Fibroblast of the aortic adventitia (primary cell): ENCODE measurements at regions not wholly inside any gene's neighbourhood (a gene's known extent, or its start where the extent isn't known, plus 50 kb on each side); places are given as distances from the start of the nearest gene placed in this dataset.

ENCODE experiments used
- DNase-seq: peaks from one replicate; pipeline ENCODE4 v3.0.0-alpha.2; 2010; ENCODE audit warnings: low read depth
- H3K4me3 ChIP-seq: 2 replicates; pipeline ENCODE4 v1.5.1; 2011; ENCODE audit warnings: low read depth, mild to moderate bottlenecking, control low read depth, low read length, moderate library complexity
- TF ChIP-seq, protein P1 (sequence below): IDR thresholded peaks from 2 replicates; pipeline ENCODE4 v1.5.1; 2011; ENCODE audit warnings: mild to moderate bottlenecking, low read length, control low read depth, inconsistent platforms; ENCODE audit not compliant: insufficient read depth

- TF ChIP-seq, protein P1, sequence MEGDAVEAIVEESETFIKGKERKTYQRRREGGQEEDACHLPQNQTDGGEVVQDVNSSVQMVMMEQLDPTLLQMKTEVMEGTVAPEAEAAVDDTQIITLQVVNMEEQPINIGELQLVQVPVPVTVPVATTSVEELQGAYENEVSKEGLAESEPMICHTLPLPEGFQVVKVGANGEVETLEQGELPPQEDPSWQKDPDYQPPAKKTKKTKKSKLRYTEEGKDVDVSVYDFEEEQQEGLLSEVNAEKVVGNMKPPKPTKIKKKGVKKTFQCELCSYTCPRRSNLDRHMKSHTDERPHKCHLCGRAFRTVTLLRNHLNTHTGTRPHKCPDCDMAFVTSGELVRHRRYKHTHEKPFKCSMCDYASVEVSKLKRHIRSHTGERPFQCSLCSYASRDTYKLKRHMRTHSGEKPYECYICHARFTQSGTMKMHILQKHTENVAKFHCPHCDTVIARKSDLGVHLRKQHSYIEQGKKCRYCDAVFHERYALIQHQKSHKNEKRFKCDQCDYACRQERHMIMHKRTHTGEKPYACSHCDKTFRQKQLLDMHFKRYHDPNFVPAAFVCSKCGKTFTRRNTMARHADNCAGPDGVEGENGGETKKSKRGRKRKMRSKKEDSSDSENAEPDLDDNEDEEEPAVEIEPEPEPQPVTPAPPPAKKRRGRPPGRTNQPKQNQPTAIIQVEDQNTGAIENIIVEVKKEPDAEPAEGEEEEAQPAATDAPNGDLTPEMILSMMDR, result no peak
- no peak for DNase-seq
- H3K4me3 ChIP-seq, result no peak overlapping the region
Observed at GRCh38 chr14:98321841-98322240, 950.2 kb downstream of the BCL11B start.

GRCh38 chr14:98323836-98324235 lies 948.2 kb downstream of the BCL11B start:
- DNase-seq, result no peak
- TF ChIP-seq, protein P1, result no peak
- H3K4me3 ChIP-seq, result no peak overlapping the region

GRCh38 chr14:98325761-98326160 lies 946.2 kb downstream of the BCL11B start:
- no peak overlapping the region for H3K4me3 ChIP-seq
- DNase-seq, result no peak
- TF ChIP-seq, protein P1, result no peak

- TF ChIP-seq, protein P1, result no peak
Observed at GRCh38 chr14:98328496-98328895, 943.5 kb downstream of the BCL11B start.

DNA sequence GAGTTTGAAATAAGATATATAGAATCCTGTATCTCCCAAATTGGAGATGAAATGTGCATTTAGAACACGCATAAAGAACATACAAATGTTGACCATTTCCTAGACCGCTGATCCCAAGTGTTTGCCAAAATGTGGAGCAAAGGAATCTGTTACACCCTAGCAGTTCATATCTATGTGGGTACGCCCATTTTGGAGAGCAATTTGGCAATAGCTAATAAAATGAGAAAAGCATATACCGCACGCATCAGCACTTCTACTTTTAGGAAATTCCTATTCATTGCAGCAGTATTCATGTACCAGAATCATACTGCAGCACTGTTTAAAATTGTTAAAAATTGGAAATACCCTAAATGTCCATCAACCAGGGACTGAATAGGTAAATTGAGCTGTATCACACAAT lies 937.8 kb downstream of the BCL11B start:
- TF ChIP-seq, protein P1, result no peak
- H3K4me3 ChIP-seq, result no peak overlapping the region
- DNase-seq, result no peak

More at GRCh38 chr14:98328496-98328895, 943.5 kb downstream of the BCL11B start:
- no peak for DNase-seq
- no peak overlapping the region for H3K4me3 ChIP-seq

- TF ChIP-seq, protein P1, result no peak
- no peak for DNase-seq
Observed at GRCh38 chr14:98341211-98341610, 930.8 kb downstream of the BCL11B start.

DNA sequence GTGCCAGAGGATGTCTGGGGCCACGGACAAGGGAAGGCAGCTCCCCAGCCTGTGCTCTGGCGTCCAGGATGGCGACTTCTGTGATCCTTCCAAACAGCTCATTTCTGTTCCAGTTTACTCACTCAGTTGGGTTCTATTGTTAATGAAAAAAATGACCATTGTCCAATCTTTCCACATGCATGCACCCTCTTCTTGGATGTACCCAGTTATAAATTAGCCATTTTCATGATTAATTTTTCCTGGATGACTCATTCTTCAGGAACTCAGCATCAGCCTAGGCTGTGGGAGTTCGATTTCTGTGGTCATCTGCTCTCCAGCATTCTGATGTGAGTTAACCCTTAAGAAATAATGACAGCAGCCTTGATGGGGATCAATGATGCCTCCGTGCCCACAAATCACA lies 926.8 kb downstream of the BCL11B start:
- no peak for DNase-seq
- H3K4me3 ChIP-seq, result no peak overlapping the region
- TF ChIP-seq, protein P1, result no peak

More at GRCh38 chr14:98341211-98341610, 930.8 kb downstream of the BCL11B start:
- no peak overlapping the region for H3K4me3 ChIP-seq
